IPS DF 4.7 (cell line): ENCODE measurements at regions not wholly inside any gene's neighbourhood (a gene's known extent, or its start where the extent isn't known, plus 50 kb on each side); places are given as distances from the start of the nearest gene placed in this dataset.

Experiments used
- DNase-seq: peaks from one replicate; pipeline ENCODE4 v3.0.0-alpha.2; 2013; ENCODE audit warnings: low spot score; ENCODE audit errors: extremely low read depth

GRCh38 chr11:16685914-16686313 lies 52.5 kb upstream of the C11orf58 start:
- DNase-seq = no peak

- no peak for DNase-seq
Measured at GRCh38 chr11:16678466-16679116, 59.9 kb upstream of the C11orf58 start.

GRCh38 chr11:16669799-16670415 lies 68.5 kb upstream of the C11orf58 start:
- DNase-seq = peak; percentile 69

GRCh38 chr11:16632295-16633200 lies 105.9 kb upstream of the C11orf58 start:
- DNase-seq = no peak

- no peak for DNase-seq
Measured at GRCh38 chr11:16630651-16631050, 107.8 kb upstream of the C11orf58 start.

GRCh38 chr11:16618431-16618830 lies 120.0 kb upstream of the C11orf58 start:
- DNase-seq = no peak

- DNase-seq = no peak
Measured at GRCh38 chr11:16615480-16615879, 123.0 kb upstream of the C11orf58 start.

GRCh38 chr11:16613512-16614381 lies 124.7 kb upstream of the C11orf58 start:
- no peak for DNase-seq

GRCh38 chr11:16613262-16613511 lies 125.3 kb upstream of the C11orf58 start:
- no peak for DNase-seq

GRCh38 chr11:16612566-16613261 lies 125.7 kb upstream of the C11orf58 start:
- DNase-seq = no peak

GRCh38 chr11:16611926-16612565 lies 126.4 kb upstream of the C11orf58 start:
- DNase-seq = no peak

GRCh38 chr11:16611401-16611921 lies 127.0 kb upstream of the C11orf58 start:
- DNase-seq = no peak

- DNase-seq = no peak
Measured at GRCh38 chr11:16610738-16611388, 127.6 kb upstream of the C11orf58 start.

GRCh38 chr11:16610213-16610737 lies 128.2 kb upstream of the C11orf58 start:
- DNase-seq = no peak

- DNase-seq = no peak
Measured at GRCh38 chr11:16609769-16610168, 128.7 kb upstream of the C11orf58 start.

- DNase-seq = no peak
Measured at GRCh38 chr11:16607675-16608644, 130.5 kb upstream of the C11orf58 start.

GRCh38 chr11:16606784-16607674 lies 131.4 kb upstream of the C11orf58 start:
- DNase-seq = no peak
